ENCODE measurements at regions not wholly inside any gene's neighbourhood (a gene's known extent, or its start where the extent isn't known, plus 50 kb on each side); places are given as distances from the start of the nearest gene placed in this dataset.

GRCh38 chr7:96400518-96400917 is 78.6 kb upstream of the SLC25A13 start:
- no peak for DNase-seq
- H3K9me3 ChIP-seq (ENCODE audit: control insufficient read depth, low read depth, low read length) = no peaks in the 10 kb centered on the region
- no peak overlapping the region for H3K9ac ChIP-seq (ENCODE audit: extremely low read depth, insufficient read length, low read length)
- no peak overlapping the region for H2AFZ ChIP-seq (ENCODE audit: low read length)
- no peak overlapping the region for H3K18ac ChIP-seq (ENCODE audit: insufficient read length, low read depth, low read length)
- no peak overlapping the region for H3K27ac ChIP-seq (ENCODE audit: insufficient read length, low read depth, low read length)
- no peaks in the 10 kb centered on the region for H3K79me1 ChIP-seq (ENCODE audit: insufficient read depth, low read depth, low read length, poor library complexity, severe bottlenecking)
- H4K91ac ChIP-seq (ENCODE audit: insufficient read length, low read depth, low read length) = no peak overlapping the region
- H4K8ac ChIP-seq (replicated peaks; ENCODE audit: insufficient read length, low read depth, low read length) = no peak overlapping the region
- Mint-ChIP-seq H3K4me1 (peaks cover 10 to 11% of the 10 kb centered on the region in 2 experiments), H3K36me3 (ENCODE audit: insufficient read depth in 1 of 3, low read depth in 3 of 3) (no peaks in the 10 kb centered on the region), H3K27me3 (ENCODE audit: low read depth) (peaks cover 11% of the 10 kb centered on the region), H3K27ac (no peak overlapping the region), H3K9me3 (peaks cover 0 to 2% of the 10 kb centered on the region in 2 experiments; a peak in 1 of 5 replicates), H3K4me3 (no peak overlapping the region)
- H4K20me1 ChIP-seq (ENCODE audit: control insufficient read depth, insufficient read depth, insufficient read length) = no peaks in the 10 kb centered on the region
- no peak overlapping the region for H2BK12ac ChIP-seq (ENCODE audit: insufficient read length, low read depth, low read length)
- no peak overlapping the region for H2BK15ac ChIP-seq (ENCODE audit: low read depth, low read length)
- no peak overlapping the region for H4K5ac ChIP-seq (ENCODE audit: insufficient read length, low read depth, low read length)
- H3K4ac ChIP-seq (ENCODE audit: low read depth, low read length) = no peak overlapping the region
- no peak overlapping the region for H3K4me2 ChIP-seq (ENCODE audit: insufficient read depth, insufficient read length, low read length)
- no peaks in the 10 kb centered on the region for H3K23me2 ChIP-seq (ENCODE audit: insufficient read length, low read depth, low read length, poor library complexity, severe bottlenecking)
- no peak overlapping the region for H2BK20ac ChIP-seq (ENCODE audit: low read depth, low read length, poor library complexity, severe bottlenecking)
- peaks cover 5% of the 10 kb centered on the region; the same call in 1 of the 2 replicates for H3K4me1 ChIP-seq (ENCODE audit: insufficient read depth, low read length)
- no peaks in the 10 kb centered on the region; the same call in 1 of the 2 replicates for H3K27me3 ChIP-seq (ENCODE audit: insufficient read depth, low read length)
- H2BK5ac ChIP-seq (ENCODE audit: insufficient read length, low read length) = no peak overlapping the region
- no peak overlapping the region for H3K23ac ChIP-seq (ENCODE audit: insufficient read length, low read depth, low read length)
- no peak overlapping the region for H2AK5ac ChIP-seq (ENCODE audit: insufficient read length, low read length)
- no peak overlapping the region for H3K56ac ChIP-seq (ENCODE audit: insufficient read length, low read depth, low read length)
- no peaks in the 10 kb centered on the region for H3K79me2 ChIP-seq (ENCODE audit: insufficient read depth, low read length)
- no peak overlapping the region for H3T11ph ChIP-seq (ENCODE audit: low read length)
- no peak overlapping the region for H2BK120ac ChIP-seq (ENCODE audit: low read depth, low read length, poor library complexity, severe bottlenecking)
- no peak overlapping the region for H3K14ac ChIP-seq (ENCODE audit: insufficient read depth, low read length)
- TF ChIP-seq CTCF (conservative IDR thresholded peaks at IDR 0.05) = no peak
